B cell (primary cell): ENCODE measurements at regions not wholly inside any gene's neighbourhood (a gene's known extent, or its start where the extent isn't known, plus 50 kb on each side); places are given as distances from the start of the nearest gene placed in this dataset.

ENCODE experiments used
- ATAC-seq: fragments of 200-7000 bp; cut with Tn5 transposase; one replicate; pipeline ENCODE4 v1.10.0; 2021; ENCODE audit warnings: low read depth, mild to moderate bottlenecking, moderate number of reproducible peaks, moderate library complexity
- CTCF ChIA-PET: fragments of 350-600 bp; sonication (Branson Sonifier 250); formaldehyde crosslinking; loops from one replicate; lab custom pipeline; 2021; ENCODE audit warnings: antibody characterized with exemption, inconsistent platforms; lab: Charles Lee
- POLR2A ChIA-PET: fragments of 350-600 bp; sonication (Branson Sonifier 250); formaldehyde crosslinking; loops from one replicate; lab custom pipeline; 2021; ENCODE audit warnings: antibody characterized with exemption; lab: Charles Lee
- DNase-seq: peaks from one replicate; pipeline ENCODE4 v3.0.0; 2013
- H2AFZ ChIP-seq: 2 replicates; pipeline ENCODE4 v1.6.1; 2012; ENCODE audit warnings: mild to moderate bottlenecking, low read depth, low read length; ENCODE audit not compliant: insufficient read depth, poor library complexity, severe bottlenecking
- H3K27ac ChIP-seq, 2 donors: 1 replicate in 1 of 2; 2 replicates in 1 of 2; pipeline ENCODE4 v1.5.1; 2012 to 2013; ENCODE audit warnings: low read length in 2 of 2, mild to moderate bottlenecking in 2 of 2, moderate library complexity in 1 of 2
- H3K27me3 ChIP-seq, 4 experiments: fragments of 200-600 bp in 1 of 4; sonication (generic) in 1 of 4; replicated peaks in 1 of 4; 1 replicate in 2 of 4; 2 replicates in 2 of 4; pipeline versions ENCODE4 v1.6.1 to v1.7.0; 2013 to 2016; ENCODE audit warnings: low read length in 3 of 4, mild to moderate bottlenecking in 2 of 4, mixed read lengths in 1 of 4, moderate library complexity in 1 of 4; ENCODE audit not compliant: insufficient read depth in 4 of 4, control insufficient read depth in 3 of 4; ENCODE audit errors: control extremely low read depth in 1 of 4
- H3K36me3 ChIP-seq, 2 experiments: replicated peaks in 1 of 2; 1 replicate in 1 of 2; 2 replicates in 1 of 2; pipeline versions ENCODE4 v1.6.1 to v1.7.1; 2013; ENCODE audit warnings: low read length in 1 of 2; ENCODE audit not compliant: insufficient read depth in 2 of 2, control insufficient read depth in 1 of 2; ENCODE audit errors: control extremely low read depth in 1 of 2, extremely low read depth in 1 of 2
- H3K4me1 ChIP-seq, 2 donors: fragments of 200-600 bp in 1 of 2; sonication (generic) in 1 of 2; 1 replicate in 1 of 2; 2 replicates in 1 of 2; pipeline versions ENCODE4 v1.5.1 to v1.6.1; 2013 to 2017; ENCODE audit warnings: low read length in 2 of 2; ENCODE audit not compliant: control insufficient read depth in 2 of 2, insufficient read depth in 2 of 2
- H3K4me2 ChIP-seq: replicated peaks from 2 replicates; pipeline ENCODE3; 2012; ENCODE audit warnings: mild to moderate bottlenecking, low read depth, low read length; ENCODE audit not compliant: poor library complexity, severe bottlenecking
- H3K4me3 ChIP-seq, 5 experiments: fragments of 200-600 bp in 1 of 5; sonication (generic) in 1 of 5; 1 replicate in 3 of 5; 2 replicates in 2 of 5; pipeline versions ENCODE4 v1.5.1 to v1.7.0; 2011 to 2016; ENCODE audit warnings: low read length in 4 of 5, mild to moderate bottlenecking in 4 of 5, low read depth in 2 of 5, control low read depth in 1 of 5, moderate library complexity in 1 of 5; ENCODE audit not compliant: insufficient read depth in 1 of 5; ENCODE audit errors: control extremely low read depth in 1 of 5, extremely low read depth in 1 of 5
- H3K79me2 ChIP-seq: fragments of 200-600 bp; sonication (generic); one replicate; pipeline ENCODE4 v1.6.0; 2016; ENCODE audit warnings: low read length; ENCODE audit not compliant: control insufficient read depth, insufficient read depth
- H3K9ac ChIP-seq: fragments of 200-600 bp; sonication (generic); 2 replicates; pipeline ENCODE4 v1.6.1; 2017; ENCODE audit warnings: mild to moderate bottlenecking, low read length, moderate library complexity
- H3K9me3 ChIP-seq, 3 donors: one replicate each; pipeline versions ENCODE4 v1.6.1 to v1.7.1; 2013; ENCODE audit warnings: low read length in 2 of 3; ENCODE audit not compliant: control insufficient read depth in 2 of 3, insufficient read depth in 1 of 3; ENCODE audit errors: control extremely low read depth in 1 of 3
- H4K20me1 ChIP-seq: 2 replicates; pipeline ENCODE4 v1.6.0; 2012; ENCODE audit warnings: mild to moderate bottlenecking, low read length; ENCODE audit not compliant: insufficient read depth, control insufficient read depth, poor library complexity, severe bottlenecking
- H3K27ac Mint-ChIP-seq: one replicate; pipeline ENCODE4 v1.8.0; 2021; ENCODE audit warnings: mixed read lengths
- H3K27me3 Mint-ChIP-seq: one replicate; pipeline ENCODE4 v1.8.0; 2021; ENCODE audit warnings: mixed read lengths
- H3K4me1 Mint-ChIP-seq: one replicate; pipeline ENCODE4 v1.8.0; 2021; ENCODE audit warnings: mixed read lengths
- H3K4me3 Mint-ChIP-seq: one replicate; pipeline ENCODE4 v1.8.0; 2021; ENCODE audit warnings: mixed read lengths
- H3K9me3 Mint-ChIP-seq: one replicate; pipeline ENCODE4 v1.8.0; 2022; ENCODE audit warnings: mixed read lengths; ENCODE audit not compliant: insufficient read depth
- CTCF ChIP-seq: fragments of 200-600 bp; IDR thresholded peaks from one replicate; pipeline ENCODE4 v1.8.0; 2022; ENCODE audit warnings: antibody characterized with exemption, mild to moderate bottlenecking
- EZH2 ChIP-seq: IDR thresholded peaks from 2 replicates; pipeline ENCODE4 v1.6.1; 2012; ENCODE audit warnings: borderline replicate concordance, low read depth, mild to moderate bottlenecking, moderate library complexity, low read length; ENCODE audit not compliant: insufficient read depth, poor library complexity, severe bottlenecking
- WGBS: methylation state at CpG from one replicate; pipeline ENCODE4 v1.1.5; 2013; ENCODE audit warnings: missing lambda C conversion rate; ENCODE audit not compliant: insufficient coverage; 5-methylcytosine and 5-hydroxymethylcytosine counted together
- intact Hi-C: fragments of 100-400 bp; cut with micrococcal nuclease; formaldehyde crosslinking; loops from one replicate; pipeline ENCODE4 v1.10.0; 2022

- Mint-ChIP-seq H3K9me3 (no peaks in the 10 kb centered on the region), H3K27me3 (no peaks in the 10 kb centered on the region), H3K4me3 (no peak overlapping the region), H3K4me1 (no peaks in the 10 kb centered on the region), H3K27ac (no peak overlapping the region)
- Histone ChIP-seq H3K4me2 (no peak overlapping the region), H3K27ac (no peak overlapping the region), H3K4me3 (no peak overlapping the region), H4K20me1 (no peaks in the 10 kb centered on the region), H3K9ac (no peak overlapping the region), H2AFZ (no peak overlapping the region), H3K79me2 (no peaks in the 10 kb centered on the region), H3K9me3 (no peaks in the 10 kb centered on the region), H3K36me3 (peaks cover 0 to 2% of the 10 kb centered on the region in 2 experiments), H3K4me1 (no peaks in the 10 kb centered on the region), H3K27me3 (no peaks in the 10 kb centered on the region)
- CTCF ChIA-PET, result no interaction called here
- POLR2A ChIA-PET, result no interaction called here
- no peak for DNase-seq
- ATAC-seq, result no peak
- TF ChIP-seq EZH2 (no peak), CTCF (no peak)
- intact Hi-C loops, result no loop called here
- WGBS, result 100% methylated on average over 5 of the region's 6 CpGs
These were observed 50.4 kb downstream of the KATNIP start for GRCh38 chr16:27600381-27600780.

DNA sequence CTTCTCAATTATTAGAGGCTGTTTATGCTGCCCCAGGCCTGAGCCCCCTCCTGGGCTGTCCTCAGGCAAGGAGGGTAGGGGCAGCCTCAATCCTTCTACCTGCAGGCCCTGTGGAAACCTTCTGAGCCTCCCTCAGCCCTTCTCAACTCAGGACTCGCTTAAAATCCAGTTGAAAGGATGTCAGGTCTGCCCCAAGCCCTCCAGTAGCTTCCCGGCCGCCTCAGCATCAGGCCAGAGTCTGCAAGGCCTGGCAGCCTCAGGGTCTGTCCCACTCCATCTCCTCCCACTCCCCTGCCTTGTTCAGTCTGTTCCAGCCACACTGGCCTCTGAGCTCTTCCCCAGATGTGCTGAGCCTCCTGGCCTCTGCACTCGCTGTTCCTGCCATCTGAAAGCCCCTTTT is 52.2 kb downstream of the KATNIP start:
- H3K36me3 ChIP-seq, result peaks cover 0 to 2% of the 10 kb centered on the region in 2 experiments
- no peaks in the 10 kb centered on the region for H3K4me1 Mint-ChIP-seq
- no peak overlapping the region for H3K4me2 ChIP-seq
- H3K9me3 ChIP-seq, result no peaks in the 10 kb centered on the region
- no peak overlapping the region for H3K4me3 ChIP-seq
- H3K9ac ChIP-seq, result no peak overlapping the region
- no peak for ATAC-seq
- no peaks in the 10 kb centered on the region for H4K20me1 ChIP-seq
- no peak overlapping the region for H2AFZ ChIP-seq
- no peak for DNase-seq
- H3K4me3 Mint-ChIP-seq, result no peak overlapping the region
- intact Hi-C loops, result no loop called here
- H3K27ac ChIP-seq, result no peak overlapping the region
- POLR2A ChIA-PET, result no interaction called here
- H3K27me3 ChIP-seq, result no peaks in the 10 kb centered on the region
- H3K4me1 ChIP-seq, result no peaks in the 10 kb centered on the region
- no peaks in the 10 kb centered on the region for H3K9me3 Mint-ChIP-seq
- no peak overlapping the region for H3K27ac Mint-ChIP-seq
- no peaks in the 10 kb centered on the region for H3K79me2 ChIP-seq
- TF ChIP-seq CTCF (no peak), EZH2 (no peak)
- CTCF ChIA-PET, result interaction anchor here (1.4 kb wide), 1 partner anchor 17 kb away, joined by 5 read pairs; no protein-coding TSS in a partner anchor
- WGBS, result 98% methylated on average over 4 of the region's 4 CpGs
- H3K27me3 Mint-ChIP-seq, result no peaks in the 10 kb centered on the region
